Liver (tissue), 3 donors: ENCODE measurements at regions not wholly inside any gene's neighbourhood (a gene's known extent, or its start where the extent isn't known, plus 50 kb on each side); places are given as distances from the start of the nearest gene placed in this dataset.
"Not testable (repeated sequence)": the region's sequence is repeated elsewhere in the genome, so short reads cannot be mapped to it uniquely, and the experiment has no call there.

Experiments used
- JUND ChIP-seq, 2 donors: IDR thresholded peaks; 2 replicates each; pipeline ENCODE4 v1.6.1; 2016; ENCODE audit warnings: antibody characterized with exemption in 2 of 2
- RAD21 ChIP-seq, 2 donors: IDR thresholded peaks; 2 replicates each; pipeline ENCODE4 v1.6.1; 2016; ENCODE audit warnings: antibody characterized with exemption in 2 of 2, mild to moderate bottlenecking in 2 of 2
- RXRA ChIP-seq, 2 donors: IDR thresholded peaks; 2 replicates each; pipeline ENCODE4 v1.6.1; 2017 to 2018; ENCODE audit warnings: antibody characterized with exemption in 2 of 2, mild to moderate bottlenecking in 1 of 2
- TAF1 ChIP-seq: conservative IDR thresholded peaks from 2 replicates; pipeline ENCODE4 v1.6.1; 2016; ENCODE audit warnings: antibody characterized with exemption, mild to moderate bottlenecking
- YY1 ChIP-seq: IDR thresholded peaks from 2 replicates; pipeline ENCODE4 v1.6.1; 2016; ENCODE audit warnings: antibody characterized with exemption, mild to moderate bottlenecking
- TF ChIP-seq, protein P1 (sequence below): fragments of 150-350 bp; IDR thresholded peaks from 2 replicates; pipeline ENCODE4 v1.5.1; 2017; ENCODE audit warnings: improper control_type of control experiment, low read depth, low read length; ENCODE audit not compliant: missing input control
- TF ChIP-seq, protein P2 (sequence below): IDR thresholded peaks from 2 replicates; pipeline ENCODE4 v1.6.1; 2016; ENCODE audit warnings: antibody characterized with exemption
- TF ChIP-seq, protein P3 (sequence below): IDR thresholded peaks from 2 replicates; pipeline ENCODE4 v1.6.1; 2016; ENCODE audit warnings: antibody characterized with exemption
- donor health status: healthy.
- donor health status: healthy.

DNA sequence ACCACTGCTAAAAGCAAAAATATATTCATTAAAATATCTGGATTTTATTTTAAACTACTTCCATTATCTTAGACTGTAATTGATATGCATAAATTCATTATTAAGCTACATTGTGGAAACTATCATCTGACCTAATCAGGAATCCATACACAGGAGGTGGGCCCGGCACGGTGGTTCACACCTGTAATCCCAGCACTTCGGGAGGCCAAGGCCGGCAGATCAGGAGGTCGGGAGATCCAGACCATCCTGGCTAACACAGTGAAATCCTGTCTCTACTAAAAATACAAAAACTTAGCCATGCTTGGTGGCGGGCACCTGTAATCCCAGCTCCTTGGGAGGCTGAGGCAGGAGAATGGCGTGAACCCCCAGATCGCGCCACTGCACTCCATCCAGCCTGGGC is 148.7 kb upstream of the FAT4 start:
- TF ChIP-seq, protein P1, sequence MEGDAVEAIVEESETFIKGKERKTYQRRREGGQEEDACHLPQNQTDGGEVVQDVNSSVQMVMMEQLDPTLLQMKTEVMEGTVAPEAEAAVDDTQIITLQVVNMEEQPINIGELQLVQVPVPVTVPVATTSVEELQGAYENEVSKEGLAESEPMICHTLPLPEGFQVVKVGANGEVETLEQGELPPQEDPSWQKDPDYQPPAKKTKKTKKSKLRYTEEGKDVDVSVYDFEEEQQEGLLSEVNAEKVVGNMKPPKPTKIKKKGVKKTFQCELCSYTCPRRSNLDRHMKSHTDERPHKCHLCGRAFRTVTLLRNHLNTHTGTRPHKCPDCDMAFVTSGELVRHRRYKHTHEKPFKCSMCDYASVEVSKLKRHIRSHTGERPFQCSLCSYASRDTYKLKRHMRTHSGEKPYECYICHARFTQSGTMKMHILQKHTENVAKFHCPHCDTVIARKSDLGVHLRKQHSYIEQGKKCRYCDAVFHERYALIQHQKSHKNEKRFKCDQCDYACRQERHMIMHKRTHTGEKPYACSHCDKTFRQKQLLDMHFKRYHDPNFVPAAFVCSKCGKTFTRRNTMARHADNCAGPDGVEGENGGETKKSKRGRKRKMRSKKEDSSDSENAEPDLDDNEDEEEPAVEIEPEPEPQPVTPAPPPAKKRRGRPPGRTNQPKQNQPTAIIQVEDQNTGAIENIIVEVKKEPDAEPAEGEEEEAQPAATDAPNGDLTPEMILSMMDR, result not testable (repeated sequence)
- TF ChIP-seq YY1; RAD21 (IDR thresholded peaks at IDR 0.05); TAF1; RXRA (IDR thresholded peaks at IDR 0.05); JUND (IDR thresholded peaks at IDR 0.05): not testable (repeated sequence)
- TF ChIP-seq, protein P2, sequence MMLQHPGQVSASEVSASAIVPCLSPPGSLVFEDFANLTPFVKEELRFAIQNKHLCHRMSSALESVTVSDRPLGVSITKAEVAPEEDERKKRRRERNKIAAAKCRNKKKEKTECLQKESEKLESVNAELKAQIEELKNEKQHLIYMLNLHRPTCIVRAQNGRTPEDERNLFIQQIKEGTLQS, result not testable (repeated sequence)
- TF ChIP-seq, protein P3, sequence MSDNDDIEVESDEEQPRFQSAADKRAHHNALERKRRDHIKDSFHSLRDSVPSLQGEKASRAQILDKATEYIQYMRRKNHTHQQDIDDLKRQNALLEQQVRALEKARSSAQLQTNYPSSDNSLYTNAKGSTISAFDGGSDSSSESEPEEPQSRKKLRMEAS, result not testable (repeated sequence)
